ENCODE measurements at regions not wholly inside any gene's neighbourhood (a gene's known extent, or its start where the extent isn't known, plus 50 kb on each side); places are given as distances from the start of the nearest gene placed in this dataset.

- WGBS = 82% methylated on average over 3 of the region's 3 CpGs
- H3K4me1 ChIP-seq (ENCODE audit: control insufficient read depth in 4 of 4, insufficient read depth in 4 of 4, low read length in 3 of 4) = no peaks in the 10 kb centered on the region
- no peak overlapping the region for H3K27ac ChIP-seq (ENCODE audit: low read depth in 1 of 2, low read length in 2 of 2)
- no peak for DNase-seq (ENCODE audit: low spot score)
- no peaks in the 10 kb centered on the region for H3K9me3 ChIP-seq (ENCODE audit: control insufficient read depth in 4 of 4, low read length in 3 of 4)
- TF ChIP-seq TAF1 (conservative IDR thresholded peaks at IDR 0.05) = no peak
- TF ChIP-seq NR2F2 (IDR thresholded peaks at IDR 0.05) = no peak
- no peak for TF ChIP-seq ATF3 (IDR thresholded peaks at IDR 0.05)
- TF ChIP-seq EGR1 (IDR thresholded peaks at IDR 0.05; ENCODE audit: low read depth in 2 of 2) = no peak
- no peak for TF ChIP-seq HNF4A (conservative IDR thresholded peaks at IDR 0.05)
- no peak for TF ChIP-seq GABPA (IDR thresholded peaks at IDR 0.05 in 1 of 2, conservative IDR thresholded peaks at IDR 0.05 in 1 of 2)
- no peak for TF ChIP-seq JUND (IDR thresholded peaks at IDR 0.05)
- TF ChIP-seq CTCF (IDR thresholded peaks at IDR 0.05; ENCODE audit: low read depth, low read length, missing input control) = no peak
- no peak for TF ChIP-seq YY1 (IDR thresholded peaks at IDR 0.05)
- H3K9ac ChIP-seq (ENCODE audit: low read depth in 1 of 2, low read length in 2 of 2) = no peak overlapping the region
- no peaks in the 10 kb centered on the region for H3K36me3 ChIP-seq (ENCODE audit: control insufficient read depth in 4 of 4, insufficient read depth in 3 of 4, low read depth in 1 of 4, low read length in 3 of 4)
- peaks cover 0 to 2% (median 0%) of the 10 kb centered on the region in 4 donors for H3K27me3 ChIP-seq (ENCODE audit: control insufficient read depth in 4 of 4, insufficient read depth in 4 of 4, low read length in 3 of 4)
- no peak overlapping the region for H3K4me3 ChIP-seq (ENCODE audit: low read depth in 1 of 3, low read length in 3 of 3)
Measured at GRCh38 chr1:69403756-69404320, 163.9 kb upstream of the LRRC7 start.

DNA sequence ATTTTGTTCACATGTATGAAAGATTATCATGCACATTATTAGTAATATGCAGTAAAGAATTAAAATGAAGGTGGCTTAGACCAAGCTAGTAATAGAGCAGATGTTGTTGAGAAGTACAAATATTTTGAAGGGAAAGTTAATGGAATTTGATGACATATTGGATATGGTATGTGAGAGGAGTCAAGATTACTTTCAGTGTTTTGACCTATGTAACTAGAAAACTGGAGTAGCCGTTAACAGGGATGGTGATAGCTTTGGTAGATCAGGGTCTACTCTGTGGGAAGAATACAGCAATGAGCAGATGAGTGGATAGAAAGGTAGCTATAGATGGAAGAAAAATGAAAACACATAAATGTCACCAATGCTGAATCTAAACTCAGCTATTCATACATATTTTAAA lies 163.2 kb upstream of the LRRC7 start:
- Histone ChIP-seq H3K9me3 (ENCODE audit: control insufficient read depth in 4 of 4, low read length in 3 of 4) (no peaks in the 10 kb centered on the region), H3K36me3 (ENCODE audit: control insufficient read depth in 4 of 4, insufficient read depth in 3 of 4, low read depth in 1 of 4, low read length in 3 of 4) (no peaks in the 10 kb centered on the region), H3K4me1 (ENCODE audit: control insufficient read depth in 4 of 4, insufficient read depth in 4 of 4, low read length in 3 of 4) (no peaks in the 10 kb centered on the region), H3K27ac (ENCODE audit: low read depth in 1 of 2, low read length in 2 of 2) (no peak overlapping the region), H3K9ac (ENCODE audit: low read depth in 1 of 2, low read length in 2 of 2) (no peak overlapping the region), H3K27me3 (ENCODE audit: control insufficient read depth in 4 of 4, insufficient read depth in 4 of 4, low read length in 3 of 4) (peaks cover 0 to 2% (median 0%) of the 10 kb centered on the region in 4 donors), H3K4me3 (ENCODE audit: low read depth in 1 of 3, low read length in 3 of 3) (no peak overlapping the region)
- DNase-seq (ENCODE audit: low spot score) = no peak
- WGBS = 62% methylated on average over 1 of the region's 1 CpG
- TF ChIP-seq HNF4G (IDR thresholded peaks at IDR 0.05) (no peak), RXRA (IDR thresholded peaks at IDR 0.05) (no peak), CTCF (IDR thresholded peaks at IDR 0.05; ENCODE audit: low read depth, low read length, missing input control) (no peak), RAD21 (IDR thresholded peaks at IDR 0.05) (no peak), FOXA2 (IDR thresholded peaks at IDR 0.05) (no peak), YY1 (IDR thresholded peaks at IDR 0.05) (no peak), EGR1 (IDR thresholded peaks at IDR 0.05; ENCODE audit: low read depth in 2 of 2) (no peak), TAF1 (conservative IDR thresholded peaks at IDR 0.05) (no peak)

- H3K4me1 ChIP-seq (ENCODE audit: control insufficient read depth in 4 of 4, insufficient read depth in 4 of 4, low read length in 3 of 4) = no peaks in the 10 kb centered on the region
- 84% methylated on average over 3 of the region's 3 CpGs for WGBS
- TF ChIP-seq ZBTB33 (IDR thresholded peaks at IDR 0.05) (no peak), RAD21 (IDR thresholded peaks at IDR 0.05) (no peak), SP1 (IDR thresholded peaks at IDR 0.05) (no peak), HNF4G (IDR thresholded peaks at IDR 0.05) (no peak), FOXA1 (IDR thresholded peaks at IDR 0.05) (no peak), JUND (IDR thresholded peaks at IDR 0.05) (no peak), RXRA (IDR thresholded peaks at IDR 0.05) (no peak), YY1 (IDR thresholded peaks at IDR 0.05) (no peak), TAF1 (conservative IDR thresholded peaks at IDR 0.05) (no peak), EGR1 (IDR thresholded peaks at IDR 0.05; ENCODE audit: low read depth in 2 of 2) (no peak), HNF4A (conservative IDR thresholded peaks at IDR 0.05) (no peak), CTCF (IDR thresholded peaks at IDR 0.05; ENCODE audit: low read depth, low read length, missing input control) (no peak), GABPA (IDR thresholded peaks at IDR 0.05 in 1 of 2, conservative IDR thresholded peaks at IDR 0.05 in 1 of 2) (no peak), FOXA2 (IDR thresholded peaks at IDR 0.05) (no peak)
- TF ChIP-seq, protein P1, sequence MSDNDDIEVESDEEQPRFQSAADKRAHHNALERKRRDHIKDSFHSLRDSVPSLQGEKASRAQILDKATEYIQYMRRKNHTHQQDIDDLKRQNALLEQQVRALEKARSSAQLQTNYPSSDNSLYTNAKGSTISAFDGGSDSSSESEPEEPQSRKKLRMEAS (IDR thresholded peaks at IDR 0.05) = no peak
Measured at GRCh38 chr1:69406244-69406643, 161.5 kb upstream of the LRRC7 start.

More at GRCh38 chr1:69406244-69406643, 161.5 kb upstream of the LRRC7 start:
- no peak overlapping the region for H3K27ac ChIP-seq (ENCODE audit: low read depth in 1 of 2, low read length in 2 of 2)
- H3K4me3 ChIP-seq (ENCODE audit: low read depth in 1 of 3, low read length in 3 of 3) = no peak overlapping the region
- no peaks in the 10 kb centered on the region for H3K9me3 ChIP-seq (ENCODE audit: control insufficient read depth in 4 of 4, low read length in 3 of 4)
- H3K36me3 ChIP-seq (ENCODE audit: control insufficient read depth in 4 of 4, insufficient read depth in 3 of 4, low read depth in 1 of 4, low read length in 3 of 4) = no peaks in the 10 kb centered on the region
- peaks cover 0 to under 1% (median 0%) of the 10 kb centered on the region in 4 donors for H3K27me3 ChIP-seq (ENCODE audit: control insufficient read depth in 4 of 4, insufficient read depth in 4 of 4, low read length in 3 of 4)
- no peak for DNase-seq (ENCODE audit: low spot score)
- no peak overlapping the region for H3K9ac ChIP-seq (ENCODE audit: low read depth in 1 of 2, low read length in 2 of 2)
